Tibial nerve (tissue), 3 donors: ENCODE measurements at regions not wholly inside any gene's neighbourhood (a gene's known extent, or its start where the extent isn't known, plus 50 kb on each side); places are given as distances from the start of the nearest gene placed in this dataset.

Experiments used
- POLR2A ChIP-seq, 2 donors: fragments of 450-650 bp; IDR thresholded peaks; one replicate each; pipeline ENCODE4 v1.6.1; 2017; ENCODE audit warnings: antibody characterized with exemption in 2 of 2, mild to moderate bottlenecking in 2 of 2, moderate library complexity in 2 of 2
- TF ChIP-seq, protein P1 (sequence below), 5 experiments: fragments of 200-600 bp in 3 of 5; fragments of 450-650 bp in 2 of 5; sonication (generic) in 3 of 5; IDR thresholded peaks; one replicate each; pipeline ENCODE4 v1.5.1; 2016 to 2019; ENCODE audit warnings: antibody characterized with exemption in 5 of 5, mild to moderate bottlenecking in 3 of 5, moderate library complexity in 2 of 5

GRCh38 chr14:34174973-34175372 lies 224.1 kb upstream of the EGLN3 start:
- TF ChIP-seq POLR2A (IDR thresholded peaks at IDR 0.05) = no peak
- TF ChIP-seq, protein P1, sequence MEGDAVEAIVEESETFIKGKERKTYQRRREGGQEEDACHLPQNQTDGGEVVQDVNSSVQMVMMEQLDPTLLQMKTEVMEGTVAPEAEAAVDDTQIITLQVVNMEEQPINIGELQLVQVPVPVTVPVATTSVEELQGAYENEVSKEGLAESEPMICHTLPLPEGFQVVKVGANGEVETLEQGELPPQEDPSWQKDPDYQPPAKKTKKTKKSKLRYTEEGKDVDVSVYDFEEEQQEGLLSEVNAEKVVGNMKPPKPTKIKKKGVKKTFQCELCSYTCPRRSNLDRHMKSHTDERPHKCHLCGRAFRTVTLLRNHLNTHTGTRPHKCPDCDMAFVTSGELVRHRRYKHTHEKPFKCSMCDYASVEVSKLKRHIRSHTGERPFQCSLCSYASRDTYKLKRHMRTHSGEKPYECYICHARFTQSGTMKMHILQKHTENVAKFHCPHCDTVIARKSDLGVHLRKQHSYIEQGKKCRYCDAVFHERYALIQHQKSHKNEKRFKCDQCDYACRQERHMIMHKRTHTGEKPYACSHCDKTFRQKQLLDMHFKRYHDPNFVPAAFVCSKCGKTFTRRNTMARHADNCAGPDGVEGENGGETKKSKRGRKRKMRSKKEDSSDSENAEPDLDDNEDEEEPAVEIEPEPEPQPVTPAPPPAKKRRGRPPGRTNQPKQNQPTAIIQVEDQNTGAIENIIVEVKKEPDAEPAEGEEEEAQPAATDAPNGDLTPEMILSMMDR (IDR thresholded peaks at IDR 0.05) = no peak
